ENCODE measurements at regions not wholly inside any gene's neighbourhood (a gene's known extent, or its start where the extent isn't known, plus 50 kb on each side); places are given as distances from the start of the nearest gene placed in this dataset.
A peak's percentile ranks its signal among the peaks of the same experiment; 100 is the strongest.

- DNase-seq: peak; percentile 43
These were observed 108.9 kb upstream of the SPRY4 start for GRCh38 chr5:142433526-142434321.

DNA sequence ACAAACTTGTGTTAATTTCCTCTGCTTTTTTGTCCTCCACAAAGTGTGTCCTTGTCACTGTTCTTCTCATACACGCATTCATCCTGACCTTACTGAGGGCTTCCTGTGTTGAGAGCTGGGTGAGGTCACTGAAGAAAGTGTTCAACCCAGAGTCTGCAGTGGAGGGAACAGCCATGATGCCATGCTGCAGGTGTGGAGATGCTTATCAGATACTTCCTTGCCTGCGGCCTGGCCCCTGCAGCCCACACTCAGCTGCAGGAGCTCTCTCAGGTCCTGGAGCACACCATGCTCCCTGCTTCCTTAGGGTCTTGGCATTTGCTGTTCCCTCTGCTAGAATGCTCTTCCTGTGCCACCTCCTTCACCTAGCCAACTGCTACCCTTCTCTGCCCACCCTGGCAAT, 108.1 kb upstream of the SPRY4 start:
- no peak for DNase-seq

DNA sequence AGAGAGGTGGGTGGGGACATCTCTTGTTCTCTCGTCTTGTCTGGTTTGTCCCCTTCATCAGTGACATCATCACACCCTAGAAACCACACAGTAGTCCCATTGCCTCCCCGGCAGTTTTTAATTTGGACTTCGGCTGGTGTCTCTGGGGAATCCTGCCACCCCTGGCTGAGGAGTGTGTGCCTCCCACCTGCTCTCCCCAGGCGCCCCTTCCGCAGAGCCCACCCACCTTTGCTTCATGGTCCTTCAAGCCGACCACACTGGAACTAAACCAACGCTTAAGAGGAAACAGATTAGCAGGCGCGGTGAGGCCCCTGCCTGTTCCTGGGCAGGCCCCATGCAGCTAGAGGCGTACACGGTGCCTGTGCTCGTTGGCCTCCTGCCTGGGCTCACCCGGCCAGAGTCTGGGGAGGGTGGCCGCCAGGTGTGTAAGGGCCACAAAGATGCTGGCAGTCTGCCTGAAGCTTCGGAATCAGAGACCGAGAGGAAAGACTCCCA, 107.6 kb upstream of the SPRY4 start:
- DNase-seq: no peak

DNA sequence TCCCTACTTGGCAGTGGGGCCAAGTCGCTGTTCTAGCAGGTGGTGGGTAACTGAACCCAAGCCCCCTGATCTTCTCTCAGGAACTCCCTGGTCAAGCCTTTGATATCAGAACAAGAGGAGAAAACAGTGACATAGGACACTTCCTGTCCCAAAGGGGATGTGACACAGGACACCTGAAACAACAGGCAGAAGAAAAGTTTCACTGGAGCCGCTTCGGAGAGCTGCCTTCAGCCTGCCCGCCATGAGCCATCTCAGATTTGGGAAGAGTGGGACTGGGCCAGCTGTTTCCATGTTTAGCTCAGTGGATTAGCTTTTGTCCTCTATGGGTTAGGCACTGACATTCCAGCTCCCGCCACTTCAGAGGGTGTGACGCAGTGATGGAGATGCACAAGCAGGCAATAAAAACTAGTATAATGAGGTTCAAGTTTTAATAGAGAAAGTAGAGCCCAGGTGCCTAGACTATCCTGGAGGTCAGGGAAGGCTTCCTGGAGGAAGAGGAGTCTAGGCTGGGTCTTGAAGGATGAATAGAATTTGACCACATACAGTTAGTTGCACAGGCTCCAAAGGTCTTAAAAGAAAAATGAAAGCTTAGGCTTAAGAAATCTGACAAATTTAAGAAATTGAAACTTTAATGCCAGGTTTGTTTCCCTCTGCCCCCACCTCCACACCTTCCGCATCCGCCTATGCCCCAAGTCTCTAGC, 104.1 kb upstream of the SPRY4 start:
- DNase-seq: no peak

DNA sequence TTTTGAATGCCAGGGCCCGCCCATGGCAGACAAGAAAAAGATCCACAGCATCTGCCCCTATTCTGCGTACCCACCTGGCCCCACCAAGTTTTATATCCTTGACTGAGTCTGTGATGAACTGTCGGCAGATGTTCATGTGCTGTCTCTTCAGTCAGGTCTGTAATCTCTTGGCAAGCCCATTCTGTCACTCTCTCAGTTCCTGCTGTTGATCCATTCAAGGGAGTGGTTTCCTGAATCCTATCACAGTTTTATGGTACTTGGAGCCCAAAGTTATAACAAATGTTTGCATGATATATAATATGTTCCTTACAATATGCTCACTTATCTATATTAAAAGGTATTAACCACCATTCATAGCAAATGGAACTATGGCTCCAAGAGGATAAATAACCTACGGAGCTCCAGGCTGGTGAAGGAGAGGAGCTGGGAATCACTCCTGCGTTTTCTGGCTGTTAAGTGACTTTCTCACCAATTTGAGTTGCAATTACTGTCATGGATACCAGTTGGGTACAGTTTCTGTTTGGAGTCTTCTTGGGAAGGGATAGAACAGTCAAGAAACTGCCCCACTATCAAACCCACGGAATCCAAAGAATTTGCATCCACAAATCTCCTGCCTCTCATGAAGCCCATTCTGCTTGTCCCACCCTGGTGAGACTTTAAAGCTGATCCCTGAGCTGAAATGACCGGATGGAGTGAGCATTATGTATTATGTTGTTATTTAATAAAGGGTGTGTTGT, 103.4 kb upstream of the SPRY4 start:
- DNase-seq: peak; percentile 48

- no peak for DNase-seq
These were observed 102.7 kb upstream of the SPRY4 start for GRCh38 chr5:142427529-142427928.

DNA sequence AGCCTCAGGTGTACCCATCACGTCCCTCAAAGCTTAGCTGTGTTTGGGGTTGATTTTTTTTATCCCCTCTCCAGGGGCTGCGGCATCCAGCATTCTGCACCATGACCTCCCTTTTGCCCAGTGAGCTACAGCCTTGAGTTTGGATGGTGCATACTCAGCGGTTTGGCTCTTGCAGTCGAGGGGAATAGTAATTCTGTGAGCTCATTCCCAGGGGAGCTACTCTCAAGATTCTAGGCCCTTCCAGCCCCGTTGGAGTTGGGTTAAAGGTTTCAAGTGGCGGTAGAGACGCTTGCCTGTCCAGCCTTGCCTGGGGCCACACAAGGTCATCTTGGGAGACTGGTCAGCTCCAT, 102.2 kb upstream of the SPRY4 start:
- peak; percentile 24 for DNase-seq

GRCh38 chr5:142426129-142427014, 101.6 kb upstream of the SPRY4 start:
- no peak for DNase-seq

DNA sequence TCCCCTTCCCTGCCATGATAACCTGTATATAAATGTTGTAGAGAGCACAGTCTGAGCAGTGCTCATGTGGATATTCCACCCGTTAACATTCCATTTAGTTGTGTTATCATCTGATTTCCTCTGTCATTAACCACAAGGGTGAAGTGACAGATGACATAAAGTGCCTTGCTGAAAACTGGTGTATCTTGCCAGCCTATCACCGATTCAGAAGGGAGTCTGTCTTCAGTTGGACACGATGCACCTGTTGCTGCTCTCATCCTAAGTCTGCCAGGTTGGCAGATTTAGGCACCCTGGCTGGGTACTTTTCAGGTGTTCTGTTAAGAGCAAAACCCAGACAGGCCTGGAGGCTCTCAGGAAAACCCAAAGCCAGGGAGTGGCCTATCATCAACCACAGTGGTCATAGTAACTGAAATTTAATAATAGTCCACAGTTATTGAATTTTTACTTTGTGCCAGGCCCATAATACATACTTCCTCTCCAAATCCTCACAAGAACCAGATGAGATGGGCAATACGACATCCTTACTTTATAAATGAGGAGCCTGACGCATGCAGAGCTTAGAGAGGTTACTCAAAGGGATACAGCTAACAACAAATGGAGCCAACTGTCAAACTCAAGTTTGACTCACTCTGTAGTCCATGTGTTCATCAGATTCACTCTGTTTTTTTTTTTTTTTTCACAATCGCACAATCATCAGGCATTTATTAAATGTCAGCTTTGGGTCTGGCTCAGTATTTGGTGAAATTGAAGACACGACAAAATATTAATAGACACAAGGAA, 100.7 kb upstream of the SPRY4 start:
- DNase-seq: peak; percentile 79

- DNase-seq: no peak
These were observed 97.6 kb upstream of the SPRY4 start for GRCh38 chr5:142422429-142422828.

DNA sequence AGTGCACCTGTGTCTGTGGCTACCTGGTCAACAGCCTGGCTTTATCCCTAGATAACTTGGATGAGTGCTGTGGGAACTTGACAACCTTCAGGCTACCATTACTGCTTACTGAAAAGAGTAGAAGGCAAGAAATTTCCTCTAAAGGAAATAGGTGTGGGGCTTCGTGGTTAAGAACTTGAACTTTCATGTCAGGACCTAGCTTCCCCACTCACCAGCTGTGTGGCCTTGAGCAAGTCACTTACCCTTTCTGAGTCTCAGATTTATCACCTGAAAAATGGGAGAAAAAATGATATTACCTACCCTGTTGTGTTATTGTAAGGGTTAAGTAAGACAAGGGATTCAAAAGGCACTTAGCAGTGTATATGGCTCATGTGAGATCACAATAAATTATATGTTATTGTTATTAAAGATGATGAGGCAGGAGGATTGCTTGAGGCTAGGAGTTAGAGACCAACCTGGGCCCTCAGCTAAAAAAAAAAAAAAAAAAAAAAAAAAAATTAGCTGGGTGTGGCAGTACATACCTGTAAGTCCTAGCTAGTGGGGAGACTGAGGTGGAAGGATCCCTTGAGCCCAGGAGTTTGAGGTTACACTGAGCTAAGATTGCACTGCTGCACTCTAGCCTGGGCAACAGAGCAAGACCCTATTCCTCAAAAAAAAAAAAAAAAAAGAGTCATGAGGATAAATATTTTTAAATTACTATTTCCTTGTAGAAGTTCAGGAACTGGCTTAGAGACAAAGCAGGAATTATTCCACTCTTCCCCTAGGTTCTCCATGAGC, 97.0 kb upstream of the SPRY4 start:
- no peak for DNase-seq

- DNase-seq: no peak
These were observed 96.4 kb upstream of the SPRY4 start for GRCh38 chr5:142421228-142421617.

- DNase-seq: peak; percentile 64
These were observed 95.9 kb upstream of the SPRY4 start for GRCh38 chr5:142420561-142421227.

- DNase-seq: no peak
These were observed 87.8 kb upstream of the SPRY4 start for GRCh38 chr5:142412581-142412980.

GRCh38 chr5:142411656-142412425, 87.0 kb upstream of the SPRY4 start:
- DNase-seq: no peak

GRCh38 chr5:142411103-142411502, 86.3 kb upstream of the SPRY4 start:
- no peak for DNase-seq

DNA sequence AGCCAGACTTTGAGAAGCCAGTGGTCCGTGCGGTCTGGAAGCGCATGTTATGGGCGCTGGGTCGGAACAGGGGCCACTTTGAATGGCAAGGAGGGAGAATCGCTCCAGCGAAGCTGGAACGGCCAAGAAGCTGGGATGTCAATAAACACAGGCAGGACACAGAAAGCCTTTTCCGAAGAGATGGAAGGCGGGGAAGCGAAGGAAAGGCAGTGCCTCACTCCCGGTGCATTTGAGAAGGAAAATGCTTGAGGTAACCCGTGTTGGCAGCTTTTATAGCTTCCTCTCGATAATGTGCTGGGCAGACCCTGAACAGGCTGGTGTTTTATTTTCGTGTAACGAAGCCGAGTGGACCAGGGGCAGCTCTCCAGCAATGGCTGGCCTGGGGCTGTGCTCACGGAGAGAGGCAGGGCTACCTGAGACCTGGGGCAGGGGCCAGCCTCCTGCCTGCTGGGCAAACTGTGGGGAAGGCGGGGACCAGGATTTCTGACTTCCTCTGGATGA, 84.2 kb upstream of the SPRY4 start:
- no peak for DNase-seq

- DNase-seq: no peak
These were observed 83.7 kb upstream of the SPRY4 start for GRCh38 chr5:142408536-142408935.
